ENCODE measurements at regions not wholly inside any gene's neighbourhood (a gene's known extent, or its start where the extent isn't known, plus 50 kb on each side); places are given as distances from the start of the nearest gene placed in this dataset.

GRCh38 chr7:54255242-54255641 is 286.9 kb upstream of the VSTM2A start:
- no peak for TF ChIP-seq CTCF (IDR thresholded peaks at IDR 0.05; ENCODE audit: poor library complexity, severe bottlenecking)
- H3K27ac ChIP-seq (ENCODE audit: poor library complexity, severe bottlenecking): no peak overlapping the region
- no peaks in the 10 kb centered on the region for H3K36me3 ChIP-seq (ENCODE audit: low read depth)
- DNase-seq (ENCODE audit: low spot score) (no peak), ATAC-seq (ENCODE audit: low read depth) (no peak)
- H3K9me3 ChIP-seq (ENCODE audit: severe bottlenecking): no peaks in the 10 kb centered on the region
- H3K27me3 ChIP-seq (ENCODE audit: insufficient read depth, poor library complexity, severe bottlenecking): peaks cover 4% of the 10 kb centered on the region
- peaks cover under 1% of the 10 kb centered on the region for H3K4me1 ChIP-seq (ENCODE audit: insufficient read depth, poor library complexity, severe bottlenecking)
- no peak overlapping the region for H3K4me3 ChIP-seq (ENCODE audit: severe bottlenecking)

GRCh38 chr7:54259185-54259584 is 283.0 kb upstream of the VSTM2A start:
- H3K27ac ChIP-seq (ENCODE audit: poor library complexity, severe bottlenecking): no peak overlapping the region
- no peak overlapping the region for H3K4me3 ChIP-seq (ENCODE audit: severe bottlenecking)
- H3K9me3 ChIP-seq (ENCODE audit: severe bottlenecking): no peaks in the 10 kb centered on the region
- ATAC-seq (ENCODE audit: low read depth): no peak
- no peaks in the 10 kb centered on the region for H3K36me3 ChIP-seq (ENCODE audit: low read depth)
- DNase-seq (ENCODE audit: low spot score): no peak
- H3K27me3 ChIP-seq (ENCODE audit: insufficient read depth, poor library complexity, severe bottlenecking): no peaks in the 10 kb centered on the region
- H3K4me1 ChIP-seq (ENCODE audit: insufficient read depth, poor library complexity, severe bottlenecking): peaks cover 12% of the 10 kb centered on the region
- TF ChIP-seq CTCF (IDR thresholded peaks at IDR 0.05; ENCODE audit: poor library complexity, severe bottlenecking): no peak

- Histone ChIP-seq H3K36me3 (ENCODE audit: low read depth) (no peaks in the 10 kb centered on the region), H3K4me3 (ENCODE audit: severe bottlenecking) (no peak overlapping the region), H3K9me3 (ENCODE audit: severe bottlenecking) (no peaks in the 10 kb centered on the region), H3K27ac (ENCODE audit: poor library complexity, severe bottlenecking) (peak overlapping the region; percentile 78), H3K27me3 (ENCODE audit: insufficient read depth, poor library complexity, severe bottlenecking) (no peaks in the 10 kb centered on the region), H3K4me1 (ENCODE audit: insufficient read depth, poor library complexity, severe bottlenecking) (peaks cover 12% of the 10 kb centered on the region)
- no peak for TF ChIP-seq CTCF (IDR thresholded peaks at IDR 0.05; ENCODE audit: poor library complexity, severe bottlenecking)
- DNase-seq (ENCODE audit: low spot score) (no peak), ATAC-seq (ENCODE audit: low read depth) (peak; percentile 97)
These were observed 281.2 kb upstream of the VSTM2A start for GRCh38 chr7:54260941-54261371.

GRCh38 chr7:54278847-54279246 is 263.3 kb upstream of the VSTM2A start:
- TF ChIP-seq CTCF (IDR thresholded peaks at IDR 0.05; ENCODE audit: poor library complexity, severe bottlenecking): no peak
- Histone ChIP-seq H3K27ac (ENCODE audit: poor library complexity, severe bottlenecking) (no peak overlapping the region), H3K36me3 (ENCODE audit: low read depth) (no peaks in the 10 kb centered on the region), H3K27me3 (ENCODE audit: insufficient read depth, poor library complexity, severe bottlenecking) (peaks cover 23% of the 10 kb centered on the region), H3K9me3 (ENCODE audit: severe bottlenecking) (no peaks in the 10 kb centered on the region), H3K4me3 (ENCODE audit: severe bottlenecking) (no peak overlapping the region), H3K4me1 (ENCODE audit: insufficient read depth, poor library complexity, severe bottlenecking) (no peaks in the 10 kb centered on the region)
- ATAC-seq (ENCODE audit: low read depth) (no peak), DNase-seq (ENCODE audit: low spot score) (no peak)

GRCh38 chr7:54292171-54292925 is 249.8 kb upstream of the VSTM2A start:
- Histone ChIP-seq H3K4me1 (ENCODE audit: insufficient read depth, poor library complexity, severe bottlenecking) (no peaks in the 10 kb centered on the region), H3K36me3 (ENCODE audit: low read depth) (no peaks in the 10 kb centered on the region), H3K27me3 (ENCODE audit: insufficient read depth, poor library complexity, severe bottlenecking) (peaks cover 8% of the 10 kb centered on the region), H3K4me3 (ENCODE audit: severe bottlenecking) (no peak overlapping the region), H3K9me3 (ENCODE audit: severe bottlenecking) (no peaks in the 10 kb centered on the region), H3K27ac (ENCODE audit: poor library complexity, severe bottlenecking) (no peak overlapping the region)
- TF ChIP-seq CTCF (IDR thresholded peaks at IDR 0.05; ENCODE audit: poor library complexity, severe bottlenecking): no peak
- DNase-seq (ENCODE audit: low spot score): no peak
- no peak for ATAC-seq (ENCODE audit: low read depth)
